Ovary (tissue), 7 donors: ENCODE measurements at regions not wholly inside any gene's neighbourhood (a gene's known extent, or its start where the extent isn't known, plus 50 kb on each side); places are given as distances from the start of the nearest gene placed in this dataset.

Experiments used
- DNase-seq, 5 donors: peaks; one replicate each; pipeline ENCODE4 v3.0.0-alpha.2; 2019 to 2020
- H3K27ac ChIP-seq, 2 donors: fragments of 200-600 bp; one replicate each; pipeline versions ENCODE4 v1.5.1 to v1.8.0; 2019 to 2022
- H3K27me3 ChIP-seq: fragments of 200-600 bp; one replicate; pipeline ENCODE4 v1.8.0; 2022
- H3K36me3 ChIP-seq: fragments of 200-600 bp; sonication (generic); one replicate; pipeline ENCODE4 v1.5.1; 2019
- H3K4me1 ChIP-seq: one replicate; pipeline ENCODE4 v1.8.1; 2013; ENCODE audit warnings: mild to moderate bottlenecking, moderate library complexity; ENCODE audit not compliant: insufficient read depth
- H3K4me3 ChIP-seq: fragments of 200-600 bp; sonication (generic); one replicate; pipeline ENCODE4 v1.5.1; 2017
- H3K9me3 ChIP-seq, 2 donors: fragments of 200-600 bp in 1 of 2; sonication (generic) in 1 of 2; one replicate each; pipeline versions ENCODE4 v1.5.1 to v1.8.1; 2013 to 2019; ENCODE audit warnings: mild to moderate bottlenecking in 1 of 2, moderate library complexity in 1 of 2
- EP300 ChIP-seq: sonication (generic); formaldehyde crosslinking; IDR thresholded peaks from one replicate; pipeline ENCODE4 v1.6.1; 2017; ENCODE audit warnings: antibody characterized with exemption
- POLR2A ChIP-seq: fragments of 450-650 bp; IDR thresholded peaks from one replicate; pipeline ENCODE4 v1.6.1; 2017; ENCODE audit warnings: antibody characterized with exemption, mild to moderate bottlenecking, moderate library complexity
- WGBS, 3 donors: extraction: QIAGEN DNeasy Blood & Tissue Kit in 1 of 3; methylation state at CpG; one replicate each; pipeline versions ENCODE4 v1.1.5 to v1.1.7; 2013 to 2017; 5-methylcytosine and 5-hydroxymethylcytosine counted together
- intact Hi-C, 4 donors: fragments of 100-400 bp; cut with DNase I; formaldehyde crosslinking; loops; one replicate each; pipeline versions ENCODE4 v1.11.0 to v1.15.1; 2022 to 2023
- TF ChIP-seq, protein P1 (sequence below), 3 donors: fragments of 450-650 bp in 2 of 3; fragments of 200-600 bp in 1 of 3; IDR thresholded peaks; one replicate each; pipeline versions ENCODE4 v1.5.1 to v1.8.0; 2016 to 2022; ENCODE audit warnings: antibody characterized with exemption in 3 of 3, mild to moderate bottlenecking in 1 of 3
- donor health status: DM: no; HTN: no; CAD: no; lungs with moderate emphysema.
- donor health status: DM: no; HTN: no; CAD: no.
- donor health status: Bipolar disorder and iron deficiency.
- donor health status: DM: no; HTN: no; CAD: no.
- donor health status: DM: yes; HTN: yes; CAD: no.

DNA sequence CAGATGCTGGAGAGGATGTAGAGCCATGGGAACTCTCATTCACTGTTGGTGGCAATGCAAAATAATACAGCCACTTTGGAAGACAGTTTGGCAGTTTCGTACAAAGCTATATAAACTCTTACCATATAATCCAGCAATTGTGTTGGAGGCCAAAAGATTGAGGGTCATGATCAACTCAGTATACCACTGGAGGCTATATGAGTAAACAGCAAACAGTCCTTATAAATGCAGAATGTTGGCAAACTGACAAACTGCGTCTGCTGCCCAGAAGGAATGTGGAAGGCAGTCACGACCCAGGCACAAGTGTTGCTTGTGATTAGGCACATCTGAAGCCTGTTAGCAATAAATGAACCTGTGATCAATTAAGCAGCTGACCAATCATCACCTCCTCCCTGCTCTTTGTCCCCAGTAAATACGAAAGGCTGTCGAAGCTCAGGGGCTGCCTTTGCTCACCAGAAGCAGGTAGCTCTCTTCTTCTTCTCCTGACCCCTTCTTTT lies 98.1 kb upstream of the SPOPL start:
- H3K27ac ChIP-seq: no peak overlapping the region
- DNase-seq: no peak
- 77 to 82% (median 79%) methylated on average over 5 of the region's 5 CpGs for WGBS, 3 donors
- H3K4me3 ChIP-seq: no peak overlapping the region
- no peaks in the 10 kb centered on the region for H3K36me3 ChIP-seq
- TF ChIP-seq EP300 (no peak), POLR2A (no peak)
- TF ChIP-seq, protein P1, sequence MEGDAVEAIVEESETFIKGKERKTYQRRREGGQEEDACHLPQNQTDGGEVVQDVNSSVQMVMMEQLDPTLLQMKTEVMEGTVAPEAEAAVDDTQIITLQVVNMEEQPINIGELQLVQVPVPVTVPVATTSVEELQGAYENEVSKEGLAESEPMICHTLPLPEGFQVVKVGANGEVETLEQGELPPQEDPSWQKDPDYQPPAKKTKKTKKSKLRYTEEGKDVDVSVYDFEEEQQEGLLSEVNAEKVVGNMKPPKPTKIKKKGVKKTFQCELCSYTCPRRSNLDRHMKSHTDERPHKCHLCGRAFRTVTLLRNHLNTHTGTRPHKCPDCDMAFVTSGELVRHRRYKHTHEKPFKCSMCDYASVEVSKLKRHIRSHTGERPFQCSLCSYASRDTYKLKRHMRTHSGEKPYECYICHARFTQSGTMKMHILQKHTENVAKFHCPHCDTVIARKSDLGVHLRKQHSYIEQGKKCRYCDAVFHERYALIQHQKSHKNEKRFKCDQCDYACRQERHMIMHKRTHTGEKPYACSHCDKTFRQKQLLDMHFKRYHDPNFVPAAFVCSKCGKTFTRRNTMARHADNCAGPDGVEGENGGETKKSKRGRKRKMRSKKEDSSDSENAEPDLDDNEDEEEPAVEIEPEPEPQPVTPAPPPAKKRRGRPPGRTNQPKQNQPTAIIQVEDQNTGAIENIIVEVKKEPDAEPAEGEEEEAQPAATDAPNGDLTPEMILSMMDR (IDR thresholded peaks at IDR 0.05): no peak
- H3K27me3 ChIP-seq: no peaks in the 10 kb centered on the region
- intact Hi-C loops: no loop called here
- H3K9me3 ChIP-seq: no peaks in the 10 kb centered on the region
- H3K4me1 ChIP-seq: no peaks in the 10 kb centered on the region

DNA sequence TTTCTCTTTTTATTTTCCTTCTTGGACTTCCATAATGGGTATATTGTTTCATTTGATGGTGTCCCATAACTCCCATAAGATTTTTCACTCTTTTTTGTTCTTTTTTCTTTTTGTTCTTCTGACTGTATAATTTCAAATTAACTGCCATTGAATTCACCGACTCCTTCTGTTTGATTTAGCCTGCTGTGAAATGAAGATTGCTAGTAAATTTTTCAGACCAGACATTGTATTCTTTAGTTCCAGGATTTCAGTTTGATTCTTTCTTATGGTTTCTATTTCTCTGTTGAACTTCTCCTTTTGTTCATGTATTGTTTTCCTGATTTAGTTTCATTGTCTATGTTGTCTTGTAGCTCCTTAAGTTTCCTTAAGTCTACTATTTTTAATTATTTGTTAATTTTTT lies 87.6 kb upstream of the SPOPL start:
- intact Hi-C loops: no loop called here
- 92 to 95% (median 95%) methylated on average over 1 of the region's 1 CpG for WGBS, 3 donors
- no peak for DNase-seq
- Histone ChIP-seq H3K27ac (no peak overlapping the region), H3K36me3 (no peaks in the 10 kb centered on the region), H3K27me3 (no peaks in the 10 kb centered on the region), H3K9me3 (no peaks in the 10 kb centered on the region), H3K4me1 (no peaks in the 10 kb centered on the region), H3K4me3 (no peak overlapping the region)
- TF ChIP-seq, protein P1 (IDR thresholded peaks at IDR 0.05): no peak
- TF ChIP-seq POLR2A: no peak
- TF ChIP-seq EP300: no peak

DNA sequence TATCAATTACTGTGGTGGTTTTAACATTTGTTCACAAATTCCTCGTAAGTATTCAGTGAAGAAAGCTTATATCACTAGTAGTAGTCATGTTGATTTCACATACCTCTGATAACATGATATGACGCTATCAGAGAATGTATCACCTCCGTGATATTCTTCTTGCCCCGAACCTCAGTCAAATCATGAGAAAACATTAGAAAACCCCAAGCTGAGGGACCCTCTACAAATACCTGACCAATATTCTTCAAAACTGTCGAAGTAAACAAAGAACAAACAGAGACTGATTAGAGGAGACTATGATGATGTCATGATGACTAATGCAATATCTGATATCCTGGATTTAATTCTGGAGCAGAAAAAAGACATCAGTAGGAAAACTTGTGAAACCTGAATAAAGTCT lies 85.6 kb upstream of the SPOPL start:
- no peaks in the 10 kb centered on the region for H3K27me3 ChIP-seq
- no peaks in the 10 kb centered on the region for H3K9me3 ChIP-seq
- H3K4me1 ChIP-seq: no peaks in the 10 kb centered on the region
- 54 to 85% (median 73%) methylated on average over 5 of the region's 5 CpGs for WGBS, 3 donors
- no peaks in the 10 kb centered on the region for H3K36me3 ChIP-seq
- TF ChIP-seq, protein P1 (IDR thresholded peaks at IDR 0.05): no peak
- TF ChIP-seq POLR2A (no peak), EP300 (no peak)
- H3K4me3 ChIP-seq: no peak overlapping the region
- intact Hi-C loops: no loop called here
- no peak overlapping the region for H3K27ac ChIP-seq
- DNase-seq: no peak

- no peaks in the 10 kb centered on the region for H3K36me3 ChIP-seq
- no peaks in the 10 kb centered on the region for H3K4me1 ChIP-seq
These were observed 83.1 kb upstream of the SPOPL start for GRCh38 chr2:138418453-138418852.

More at GRCh38 chr2:138418453-138418852, 83.1 kb upstream of the SPOPL start:
- intact Hi-C loops: no loop called here
- TF ChIP-seq EP300 (no peak), POLR2A (no peak)
- TF ChIP-seq, protein P1 (IDR thresholded peaks at IDR 0.05): no peak
- no peak overlapping the region for H3K4me3 ChIP-seq
- no peaks in the 10 kb centered on the region for H3K9me3 ChIP-seq
- H3K27ac ChIP-seq: no peak overlapping the region
- no peaks in the 10 kb centered on the region for H3K27me3 ChIP-seq
- 88 to 95% (median 91%) methylated on average over 2 of the region's 2 CpGs for WGBS, 3 donors
- DNase-seq: no peak
